SK-N-SH treated with all-trans-retinoic acid at 6 μM for 48 hours (cell line): ENCODE measurements at regions not wholly inside any gene's neighbourhood (a gene's known extent, or its start where the extent isn't known, plus 50 kb on each side); places are given as distances from the start of the nearest gene placed in this dataset.

Experiments used
- ATAC-seq: fragments of 200-7000 bp; cut with Tn5 transposase; 3 replicates; pipeline ENCODE4 v1.9.1; 2020; ENCODE audit warnings: mild to moderate bottlenecking, moderate library complexity
- ARNTL ChIP-seq: fragments of 450-650 bp; formaldehyde crosslinking; IDR thresholded peaks from 2 replicates; pipeline ENCODE4 v1.5.0; 2020; ENCODE audit warnings: low read depth, mild to moderate bottlenecking, moderate library complexity, borderline replicate concordance
- BACH2 ChIP-seq: fragments of 250-450 bp; sonication (Bioruptor Pico); IDR thresholded peaks from 2 replicates; pipeline ENCODE4 v1.9.0; 2021; ENCODE audit warnings: mild to moderate bottlenecking, borderline replicate concordance
- CSDC2 ChIP-seq: fragments of 250-450 bp; sonication (Bioruptor Pico); IDR thresholded peaks from 2 replicates; pipeline ENCODE4 v1.5.0; 2020; ENCODE audit warnings: mild to moderate bottlenecking, moderate library complexity
- ESRRG ChIP-seq: fragments of 250-450 bp; sonication (Bioruptor Pico); IDR thresholded peaks from 2 replicates; pipeline ENCODE4 v1.6.1; 2021; ENCODE audit warnings: mild to moderate bottlenecking
- ISL1 ChIP-seq: fragments of 250-450 bp; sonication (Bioruptor Pico); IDR thresholded peaks from 2 replicates; pipeline ENCODE4 v2.1.2; 2022; ENCODE audit warnings: mild to moderate bottlenecking, moderate library complexity
- OSR1 ChIP-seq: fragments of 250-450 bp; sonication (Bioruptor Pico); IDR thresholded peaks from 2 replicates; pipeline ENCODE4 v1.8.0; 2022; ENCODE audit warnings: moderate library complexity, mild to moderate bottlenecking, inconsistent platforms
- RARB ChIP-seq: fragments of 250-450 bp; sonication (Bioruptor Pico); IDR thresholded peaks from 2 replicates; pipeline ENCODE4 v1.8.0; 2021; ENCODE audit warnings: mild to moderate bottlenecking, moderate library complexity
- SNAI2 ChIP-seq: fragments of 250-450 bp; sonication (Bioruptor Pico); IDR thresholded peaks from 2 replicates; pipeline ENCODE4 v1.5.0; 2020; ENCODE audit warnings: mild to moderate bottlenecking, moderate library complexity
- TCF4 ChIP-seq: fragments of 250-450 bp; sonication (Bioruptor Pico); IDR thresholded peaks from 2 replicates; pipeline ENCODE4 v1.8.0; 2021; ENCODE audit warnings: mild to moderate bottlenecking, moderate library complexity, borderline replicate concordance
- TOX ChIP-seq: fragments of 250-450 bp; sonication (Bioruptor Pico); IDR thresholded peaks from 2 replicates; pipeline ENCODE4 v1.8.0; 2021; ENCODE audit warnings: mild to moderate bottlenecking, moderate library complexity, borderline replicate concordance
- TSHZ2 ChIP-seq: fragments of 250-450 bp; sonication (Bioruptor Pico); IDR thresholded peaks from 2 replicates; pipeline ENCODE4 v1.5.0; 2020; ENCODE audit warnings: mild to moderate bottlenecking, moderate library complexity
- ZC3H10 ChIP-seq: fragments of 250-450 bp; sonication (Bioruptor Pico); IDR thresholded peaks from 2 replicates; pipeline ENCODE4 v1.5.1; 2021; ENCODE audit warnings: mild to moderate bottlenecking, moderate library complexity
- ZFP30 ChIP-seq: fragments of 450-650 bp; formaldehyde crosslinking; IDR thresholded peaks from 2 replicates; pipeline ENCODE4 v1.5.0; 2022; ENCODE audit warnings: mild to moderate bottlenecking, moderate library complexity
- ZNF565 ChIP-seq: fragments of 450-650 bp; formaldehyde crosslinking; conservative IDR thresholded peaks from 2 replicates; pipeline ENCODE4 v1.5.0; 2020; ENCODE audit warnings: low read depth, mild to moderate bottlenecking, moderate library complexity
- ZNF70 ChIP-seq: fragments of 450-650 bp; formaldehyde crosslinking; IDR thresholded peaks from 2 replicates; pipeline ENCODE4 v1.5.0; 2020; ENCODE audit warnings: mild to moderate bottlenecking, moderate library complexity
- ZNF8 ChIP-seq: fragments of 450-650 bp; formaldehyde crosslinking; IDR thresholded peaks from 2 replicates; pipeline ENCODE4 v1.5.0; 2020; ENCODE audit warnings: mild to moderate bottlenecking, moderate library complexity
- TF ChIP-seq, protein P1 (sequence below): fragments of 250-450 bp; sonication (Bioruptor Pico); IDR thresholded peaks from 2 replicates; pipeline ENCODE4 v1.5.1; 2020; ENCODE audit warnings: low read depth, mild to moderate bottlenecking, moderate library complexity
- TF ChIP-seq, protein P2 (sequence below): fragments of 250-450 bp; sonication (Bioruptor Pico); IDR thresholded peaks from 2 replicates; pipeline ENCODE4 v1.5.1; 2021; ENCODE audit warnings: mild to moderate bottlenecking, moderate library complexity
- TF ChIP-seq, protein P3 (sequence below): fragments of 250-450 bp; sonication (Bioruptor Pico); IDR thresholded peaks from 2 replicates; pipeline ENCODE4 v1.8.0; 2021; ENCODE audit warnings: low read depth, mild to moderate bottlenecking, moderate library complexity, borderline replicate concordance

DNA sequence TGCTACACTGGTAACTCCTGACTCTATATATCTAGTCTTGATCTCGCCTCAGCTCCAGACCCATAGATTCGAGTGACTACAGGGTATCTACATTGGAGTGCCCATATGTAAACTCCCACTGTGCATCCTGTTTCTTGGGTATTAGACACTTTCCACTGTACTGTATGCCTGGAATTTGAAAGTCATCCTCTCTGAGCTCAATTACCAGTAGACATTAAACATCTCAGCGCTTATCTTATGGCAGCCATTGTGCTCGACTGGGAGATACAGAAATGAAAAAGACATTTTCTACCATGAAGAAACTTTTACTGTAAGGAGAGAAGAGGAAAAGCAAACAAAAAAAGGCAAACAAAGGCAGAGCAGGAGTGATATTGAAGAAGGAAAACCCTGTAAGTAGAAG lies 151.9 kb upstream of the JADE1 start:
- no peak; the same call in 2 of the 3 replicates for ATAC-seq
- TF ChIP-seq CSDC2 (CRISPR knock-in tag) (no peak), RARB (no peak), BACH2 (CRISPR knock-in tag) (no peak), ZNF70 (CRISPR knock-in tag) (no peak), SNAI2 (CRISPR knock-in tag) (no peak), TOX (CRISPR knock-in tag) (no peak), ISL1 (no peak), TCF4 (CRISPR knock-in tag) (no peak), ESRRG (CRISPR knock-in tag) (no peak), ZFP30 (no peak), TSHZ2 (CRISPR knock-in tag) (no peak), ZC3H10 (CRISPR knock-in tag) (no peak), ZNF8 (CRISPR knock-in tag) (no peak)
- TF ChIP-seq, protein P1, sequence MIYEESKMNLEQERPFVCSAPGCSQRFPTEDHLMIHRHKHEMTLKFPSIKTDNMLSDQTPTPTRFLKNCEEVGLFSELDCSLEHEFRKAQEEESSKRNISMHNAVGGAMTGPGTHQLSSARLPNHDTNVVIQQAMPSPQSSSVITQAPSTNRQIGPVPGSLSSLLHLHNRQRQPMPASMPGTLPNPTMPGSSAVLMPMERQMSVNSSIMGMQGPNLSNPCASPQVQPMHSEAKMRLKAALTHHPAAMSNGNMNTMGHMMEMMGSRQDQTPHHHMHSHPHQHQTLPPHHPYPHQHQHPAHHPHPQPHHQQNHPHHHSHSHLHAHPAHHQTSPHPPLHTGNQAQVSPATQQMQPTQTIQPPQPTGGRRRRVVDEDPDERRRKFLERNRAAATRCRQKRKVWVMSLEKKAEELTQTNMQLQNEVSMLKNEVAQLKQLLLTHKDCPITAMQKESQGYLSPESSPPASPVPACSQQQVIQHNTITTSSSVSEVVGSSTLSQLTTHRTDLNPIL: no peak
- TF ChIP-seq, protein P2, sequence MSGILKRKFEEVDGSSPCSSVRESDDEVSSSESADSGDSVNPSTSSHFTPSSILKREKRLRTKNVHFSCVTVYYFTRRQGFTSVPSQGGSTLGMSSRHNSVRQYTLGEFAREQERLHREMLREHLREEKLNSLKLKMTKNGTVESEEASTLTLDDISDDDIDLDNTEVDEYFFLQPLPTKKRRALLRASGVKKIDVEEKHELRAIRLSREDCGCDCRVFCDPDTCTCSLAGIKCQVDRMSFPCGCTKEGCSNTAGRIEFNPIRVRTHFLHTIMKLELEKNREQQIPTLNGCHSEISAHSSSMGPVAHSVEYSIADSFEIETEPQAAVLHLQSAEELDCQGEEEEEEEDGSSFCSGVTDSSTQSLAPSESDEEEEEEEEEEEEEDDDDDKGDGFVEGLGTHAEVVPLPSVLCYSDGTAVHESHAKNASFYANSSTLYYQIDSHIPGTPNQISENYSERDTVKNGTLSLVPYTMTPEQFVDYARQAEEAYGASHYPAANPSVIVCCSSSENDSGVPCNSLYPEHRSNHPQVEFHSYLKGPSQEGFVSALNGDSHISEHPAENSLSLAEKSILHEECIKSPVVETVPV (CRISPR knock-in tag): no peak
- TF ChIP-seq, all 23 proteins: peak for 0

- ATAC-seq: no peak
- TF ChIP-seq TOX (CRISPR knock-in tag): no peak
- TF ChIP-seq, protein P3, sequence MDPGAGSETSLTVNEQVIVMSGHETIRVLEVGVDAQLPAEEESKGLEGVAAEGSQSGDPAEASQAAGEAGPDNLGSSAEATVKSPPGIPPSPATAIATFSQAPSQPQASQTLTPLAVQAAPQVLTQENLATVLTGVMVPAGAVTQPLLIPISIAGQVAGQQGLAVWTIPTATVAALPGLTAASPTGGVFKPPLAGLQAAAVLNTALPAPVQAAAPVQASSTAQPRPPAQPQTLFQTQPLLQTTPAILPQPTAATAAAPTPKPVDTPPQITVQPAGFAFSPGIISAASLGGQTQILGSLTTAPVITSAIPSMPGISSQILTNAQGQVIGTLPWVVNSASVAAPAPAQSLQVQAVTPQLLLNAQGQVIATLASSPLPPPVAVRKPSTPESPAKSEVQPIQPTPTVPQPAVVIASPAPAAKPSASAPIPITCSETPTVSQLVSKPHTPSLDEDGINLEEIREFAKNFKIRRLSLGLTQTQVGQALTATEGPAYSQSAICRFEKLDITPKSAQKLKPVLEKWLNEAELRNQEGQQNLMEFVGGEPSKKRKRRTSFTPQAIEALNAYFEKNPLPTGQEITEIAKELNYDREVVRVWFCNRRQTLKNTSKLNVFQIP (CRISPR knock-in tag): no peak
- no peak for TF ChIP-seq SNAI2 (CRISPR knock-in tag)
- no peak for TF ChIP-seq ZNF8 (CRISPR knock-in tag)
- TF ChIP-seq ZFP30: no peak
- no peak for TF ChIP-seq TSHZ2 (CRISPR knock-in tag)
- no peak for TF ChIP-seq ZNF565
- no peak for TF ChIP-seq RARB
- TF ChIP-seq, protein P1: no peak
- TF ChIP-seq ISL1: no peak
- TF ChIP-seq ARNTL: no peak
- TF ChIP-seq, protein P2 (CRISPR knock-in tag): no peak
- TF ChIP-seq BACH2 (CRISPR knock-in tag): no peak
- no peak for TF ChIP-seq ESRRG (CRISPR knock-in tag)
- TF ChIP-seq OSR1: no peak
These were observed 155.0 kb upstream of the JADE1 start for GRCh38 chr4:128654465-128654864.
